Neural cell (in vitro differentiated cells): ENCODE measurements at regions not wholly inside any gene's neighbourhood (a gene's known extent, or its start where the extent isn't known, plus 50 kb on each side); places are given as distances from the start of the nearest gene placed in this dataset.

Experiments
- H2AFZ ChIP-seq: fragments of 200-600, 300-800 bp; sonication (generic), shearing (Covaris generic); 2 replicates; pipeline ENCODE4 v1.6.0; 2014; ENCODE audit warnings: low read depth, mild to moderate bottlenecking, antibody characterized with exemption, low read length, moderate library complexity
- H3F3A ChIP-seq: fragments of 200-600 bp; shearing (Covaris generic); 2 replicates; pipeline ENCODE4 v1.6.1; 2016; ENCODE audit warnings: mild to moderate bottlenecking, moderate library complexity, mixed read lengths, antibody characterized with exemption, low read length; ENCODE audit not compliant: insufficient read depth, poor library complexity, severe bottlenecking
- H3K27ac ChIP-seq: fragments of 200-600, 300-800 bp; sonication (generic), shearing (Covaris generic); 2 replicates; pipeline ENCODE4 v1.5.1; 2014; ENCODE audit warnings: mild to moderate bottlenecking, low read length, moderate library complexity
- H3K27me3 ChIP-seq: fragments of 300-800, 200-600 bp; sonication (generic), shearing (Covaris generic); 2 replicates; pipeline ENCODE4 v1.6.0; 2014; ENCODE audit warnings: mild to moderate bottlenecking, low read depth, low read length, moderate library complexity; ENCODE audit not compliant: insufficient read depth
- H3K36me3 ChIP-seq: fragments of 300-800, 200-600 bp; sonication (generic), shearing (Covaris generic); 2 replicates; pipeline ENCODE4 v1.5.1; 2014; ENCODE audit warnings: mild to moderate bottlenecking, antibody characterized with exemption, low read length, moderate library complexity; ENCODE audit not compliant: insufficient read depth
- H3K4me2 ChIP-seq: fragments of 300-800, 200-600 bp; sonication (generic), shearing (Covaris generic); 2 replicates; pipeline ENCODE4 v1.6.0; 2014; ENCODE audit warnings: mild to moderate bottlenecking, low read length
- H3K4me3 ChIP-seq: fragments of 300-800, 200-600 bp; sonication (generic), shearing (Covaris generic); 2 replicates; pipeline ENCODE4 v1.5.1; 2014; ENCODE audit warnings: mild to moderate bottlenecking, low read length, moderate library complexity
- H3K79me2 ChIP-seq: fragments of 200-600 bp; shearing (Covaris generic); replicated peaks from 2 replicates; pipeline ENCODE4 v1.6.0; 2014; ENCODE audit warnings: mild to moderate bottlenecking, low read length, moderate library complexity; ENCODE audit not compliant: insufficient read depth
- H3K9ac ChIP-seq: fragments of 300-800, 200-600 bp; sonication (generic), shearing (Covaris generic); 2 replicates; pipeline ENCODE4 v1.6.1; 2016; ENCODE audit warnings: mild to moderate bottlenecking, low read length, mixed read lengths
- H3K9me2 ChIP-seq: fragments of 200-600 bp; shearing (Covaris generic); 2 replicates; pipeline ENCODE4 v1.6.1; 2016; ENCODE audit warnings: mild to moderate bottlenecking, low read length, mixed read lengths; ENCODE audit not compliant: insufficient read depth
- H3K9me3 ChIP-seq: fragments of 200-600, 300-800 bp; sonication (generic), shearing (Covaris generic); 2 replicates; pipeline ENCODE4 v1.6.1; 2016; ENCODE audit warnings: mild to moderate bottlenecking, mixed run types, low read length, moderate library complexity, mixed read lengths
- H4K20me1 ChIP-seq: fragments of 200-600 bp; shearing (Covaris generic); 2 replicates; pipeline ENCODE4 v1.6.1; 2016; ENCODE audit warnings: mild to moderate bottlenecking, mixed run types; ENCODE audit not compliant: insufficient read depth
- EP300 ChIP-seq: fragments of 450-650 bp; conservative IDR thresholded peaks from 2 replicates; pipeline ENCODE4 v1.6.1; 2014; ENCODE audit warnings: antibody characterized with exemption, mild to moderate bottlenecking, moderate library complexity; ENCODE audit not compliant: poor library complexity, severe bottlenecking
- EZH2 ChIP-seq: fragments of 200-600, 300-800 bp; shearing (Covaris generic), sonication (generic); IDR thresholded peaks from 2 replicates; pipeline ENCODE4 v1.6.1; 2014; ENCODE audit warnings: antibody characterized with exemption, low read length, borderline replicate concordance, mild to moderate bottlenecking; ENCODE audit not compliant: insufficient read depth, poor library complexity, severe bottlenecking
- MXI1 ChIP-seq: fragments of 450-650 bp; conservative IDR thresholded peaks from 2 replicates; pipeline ENCODE4 v1.6.1; 2014; ENCODE audit warnings: antibody characterized with exemption, mild to moderate bottlenecking; ENCODE audit not compliant: poor library complexity, severe bottlenecking
- POLR2AphosphoS5 ChIP-seq: IDR thresholded peaks from 2 replicates; pipeline ENCODE4 v1.6.1; 2012
- RAD21 ChIP-seq: fragments of 450-650 bp; conservative IDR thresholded peaks from 2 replicates; pipeline ENCODE4 v1.6.1; 2014; ENCODE audit warnings: antibody characterized with exemption, mild to moderate bottlenecking, moderate library complexity
- SMC3 ChIP-seq: fragments of 450-650 bp; conservative IDR thresholded peaks from 2 replicates; pipeline ENCODE4 v1.6.1; 2014; ENCODE audit warnings: antibody characterized with exemption, mild to moderate bottlenecking, moderate library complexity; ENCODE audit not compliant: poor library complexity
- TAF1 ChIP-seq: IDR thresholded peaks from 2 replicates; pipeline ENCODE4 v1.6.1; 2012; ENCODE audit warnings: low read depth
- TF ChIP-seq, protein P1 (sequence below): fragments of 450-650 bp; IDR thresholded peaks from 2 replicates; pipeline ENCODE4 v1.5.1; 2014; ENCODE audit warnings: antibody characterized with exemption, mild to moderate bottlenecking, moderate library complexity; ENCODE audit not compliant: poor library complexity, severe bottlenecking
- TF ChIP-seq, protein P2 (sequence below): IDR thresholded peaks from 2 replicates; pipeline ENCODE4 v1.6.1; 2012; ENCODE audit warnings: borderline replicate concordance

DNA sequence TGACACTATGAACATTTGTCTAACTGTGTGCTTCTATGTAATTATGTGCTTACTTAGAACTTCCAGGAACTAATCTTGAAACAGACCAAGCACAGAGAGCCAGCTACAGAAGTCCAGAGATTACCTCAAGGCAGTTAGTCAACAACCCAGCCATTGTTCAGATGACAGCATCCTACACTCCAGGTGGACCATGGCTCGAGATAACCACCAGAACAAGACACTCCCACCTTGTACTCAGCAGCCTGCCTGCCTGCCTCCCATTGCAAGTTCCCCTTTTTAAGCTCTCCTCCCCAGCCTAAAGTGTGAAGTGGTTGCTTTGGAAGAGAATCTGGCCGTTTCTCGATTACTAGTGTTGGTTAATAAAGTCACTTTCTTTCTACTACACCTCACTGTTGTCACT is 1080.6 kb upstream of the LRRN3 start:
- no peaks in the 10 kb centered on the region for H4K20me1 ChIP-seq
- no peak overlapping the region for H2AFZ ChIP-seq
- no peaks in the 10 kb centered on the region for H3K27me3 ChIP-seq
- H3F3A ChIP-seq: no peaks in the 10 kb centered on the region
- no peaks in the 10 kb centered on the region for H3K79me2 ChIP-seq
- no peak overlapping the region for H3K4me2 ChIP-seq
- H3K36me3 ChIP-seq: no peaks in the 10 kb centered on the region
- no peak overlapping the region for H3K4me3 ChIP-seq
- TF ChIP-seq SMC3 (no peak), TAF1 (no peak), POLR2AphosphoS5 (no peak), EP300 (no peak), EZH2 (no peak), RAD21 (no peak), MXI1 (no peak)
- TF ChIP-seq, protein P1, sequence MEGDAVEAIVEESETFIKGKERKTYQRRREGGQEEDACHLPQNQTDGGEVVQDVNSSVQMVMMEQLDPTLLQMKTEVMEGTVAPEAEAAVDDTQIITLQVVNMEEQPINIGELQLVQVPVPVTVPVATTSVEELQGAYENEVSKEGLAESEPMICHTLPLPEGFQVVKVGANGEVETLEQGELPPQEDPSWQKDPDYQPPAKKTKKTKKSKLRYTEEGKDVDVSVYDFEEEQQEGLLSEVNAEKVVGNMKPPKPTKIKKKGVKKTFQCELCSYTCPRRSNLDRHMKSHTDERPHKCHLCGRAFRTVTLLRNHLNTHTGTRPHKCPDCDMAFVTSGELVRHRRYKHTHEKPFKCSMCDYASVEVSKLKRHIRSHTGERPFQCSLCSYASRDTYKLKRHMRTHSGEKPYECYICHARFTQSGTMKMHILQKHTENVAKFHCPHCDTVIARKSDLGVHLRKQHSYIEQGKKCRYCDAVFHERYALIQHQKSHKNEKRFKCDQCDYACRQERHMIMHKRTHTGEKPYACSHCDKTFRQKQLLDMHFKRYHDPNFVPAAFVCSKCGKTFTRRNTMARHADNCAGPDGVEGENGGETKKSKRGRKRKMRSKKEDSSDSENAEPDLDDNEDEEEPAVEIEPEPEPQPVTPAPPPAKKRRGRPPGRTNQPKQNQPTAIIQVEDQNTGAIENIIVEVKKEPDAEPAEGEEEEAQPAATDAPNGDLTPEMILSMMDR: no peak
- TF ChIP-seq, protein P2, sequence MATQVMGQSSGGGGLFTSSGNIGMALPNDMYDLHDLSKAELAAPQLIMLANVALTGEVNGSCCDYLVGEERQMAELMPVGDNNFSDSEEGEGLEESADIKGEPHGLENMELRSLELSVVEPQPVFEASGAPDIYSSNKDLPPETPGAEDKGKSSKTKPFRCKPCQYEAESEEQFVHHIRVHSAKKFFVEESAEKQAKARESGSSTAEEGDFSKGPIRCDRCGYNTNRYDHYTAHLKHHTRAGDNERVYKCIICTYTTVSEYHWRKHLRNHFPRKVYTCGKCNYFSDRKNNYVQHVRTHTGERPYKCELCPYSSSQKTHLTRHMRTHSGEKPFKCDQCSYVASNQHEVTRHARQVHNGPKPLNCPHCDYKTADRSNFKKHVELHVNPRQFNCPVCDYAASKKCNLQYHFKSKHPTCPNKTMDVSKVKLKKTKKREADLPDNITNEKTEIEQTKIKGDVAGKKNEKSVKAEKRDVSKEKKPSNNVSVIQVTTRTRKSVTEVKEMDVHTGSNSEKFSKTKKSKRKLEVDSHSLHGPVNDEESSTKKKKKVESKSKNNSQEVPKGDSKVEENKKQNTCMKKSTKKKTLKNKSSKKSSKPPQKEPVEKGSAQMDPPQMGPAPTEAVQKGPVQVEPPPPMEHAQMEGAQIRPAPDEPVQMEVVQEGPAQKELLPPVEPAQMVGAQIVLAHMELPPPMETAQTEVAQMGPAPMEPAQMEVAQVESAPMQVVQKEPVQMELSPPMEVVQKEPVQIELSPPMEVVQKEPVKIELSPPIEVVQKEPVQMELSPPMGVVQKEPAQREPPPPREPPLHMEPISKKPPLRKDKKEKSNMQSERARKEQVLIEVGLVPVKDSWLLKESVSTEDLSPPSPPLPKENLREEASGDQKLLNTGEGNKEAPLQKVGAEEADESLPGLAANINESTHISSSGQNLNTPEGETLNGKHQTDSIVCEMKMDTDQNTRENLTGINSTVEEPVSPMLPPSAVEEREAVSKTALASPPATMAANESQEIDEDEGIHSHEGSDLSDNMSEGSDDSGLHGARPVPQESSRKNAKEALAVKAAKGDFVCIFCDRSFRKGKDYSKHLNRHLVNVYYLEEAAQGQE: no peak
- no peak overlapping the region for H3K27ac ChIP-seq
- H3K9me3 ChIP-seq: no peaks in the 10 kb centered on the region
- no peak overlapping the region for H3K9ac ChIP-seq
- H3K9me2 ChIP-seq: no peaks in the 10 kb centered on the region

DNA sequence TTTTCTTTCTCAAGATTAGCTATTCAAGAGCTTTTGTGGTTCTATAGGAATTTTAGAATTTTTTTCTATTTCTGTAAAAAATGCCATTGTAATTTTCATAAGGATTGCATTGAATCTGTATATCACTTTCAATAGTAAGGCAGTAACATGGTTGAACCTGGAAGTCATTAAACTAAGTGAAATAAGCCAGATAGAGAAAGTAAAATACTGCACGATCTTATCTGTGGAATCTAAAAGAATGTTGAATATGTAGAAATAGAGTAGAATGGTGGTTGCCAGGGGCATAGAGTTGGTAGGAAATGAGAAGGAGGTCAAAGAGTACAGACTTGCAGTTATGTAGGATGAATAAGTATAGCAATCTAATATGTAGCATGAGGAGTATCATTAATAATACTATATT is 1073.5 kb upstream of the LRRN3 start:
- no peaks in the 10 kb centered on the region for H3K27me3 ChIP-seq
- H3K4me2 ChIP-seq: no peak overlapping the region
- H3K4me3 ChIP-seq: no peak overlapping the region
- no peaks in the 10 kb centered on the region for H3K9me3 ChIP-seq
- no peaks in the 10 kb centered on the region for H3F3A ChIP-seq
- H3K9me2 ChIP-seq: no peaks in the 10 kb centered on the region
- H3K9ac ChIP-seq: no peak overlapping the region
- no peaks in the 10 kb centered on the region for H4K20me1 ChIP-seq
- H3K36me3 ChIP-seq: no peaks in the 10 kb centered on the region
- no peak overlapping the region for H3K27ac ChIP-seq
- H2AFZ ChIP-seq: no peak overlapping the region
- H3K79me2 ChIP-seq: no peaks in the 10 kb centered on the region
- no peak for TF ChIP-seq EP300
- TF ChIP-seq, protein P2: no peak
- no peak for TF ChIP-seq EZH2
- no peak for TF ChIP-seq MXI1
- TF ChIP-seq, protein P1: no peak
- TF ChIP-seq TAF1: no peak
- no peak for TF ChIP-seq RAD21
- no peak for TF ChIP-seq POLR2AphosphoS5
- TF ChIP-seq SMC3: no peak
